Nephron (organoid): ENCODE measurements at regions not wholly inside any gene's neighbourhood (a gene's known extent, or its start where the extent isn't known, plus 50 kb on each side); places are given as distances from the start of the nearest gene placed in this dataset.

Experiments
- H3K27ac Mint-ChIP-seq, 3 experiments: 2 replicates each; pipeline ENCODE4 v1.8.0; 2020; ENCODE audit warnings: mixed read lengths in 3 of 3, mild to moderate bottlenecking in 2 of 3, moderate library complexity in 1 of 3
- H3K27me3 Mint-ChIP-seq: 2 replicates; pipeline ENCODE4 v1.8.0; 2021; ENCODE audit warnings: low read depth, mild to moderate bottlenecking, moderate library complexity, mixed read lengths
- H3K36me3 Mint-ChIP-seq: 2 replicates; pipeline ENCODE4 v1.8.0; 2020; ENCODE audit warnings: low read depth, mixed read lengths
- H3K4me1 Mint-ChIP-seq: 2 replicates; pipeline ENCODE4 v1.8.0; 2020; ENCODE audit warnings: mixed read lengths
- H3K4me3 Mint-ChIP-seq, 3 experiments: 2 replicates each; pipeline ENCODE4 v1.8.0; 2020; ENCODE audit warnings: mild to moderate bottlenecking in 3 of 3, mixed read lengths in 3 of 3, moderate library complexity in 2 of 3
- H3K9me3 Mint-ChIP-seq: 2 replicates; pipeline ENCODE4 v1.8.0; 2020; ENCODE audit warnings: mixed read lengths
- TF ChIP-seq, protein P1 (sequence below), 3 experiments: fragments of 200-600 bp; sonication (generic); IDR thresholded peaks; one replicate each; pipeline ENCODE4 v1.5.0; 2021; ENCODE audit warnings: antibody characterized with exemption in 3 of 3; ENCODE audit not compliant: unreplicated experiment in 3 of 3

DNA sequence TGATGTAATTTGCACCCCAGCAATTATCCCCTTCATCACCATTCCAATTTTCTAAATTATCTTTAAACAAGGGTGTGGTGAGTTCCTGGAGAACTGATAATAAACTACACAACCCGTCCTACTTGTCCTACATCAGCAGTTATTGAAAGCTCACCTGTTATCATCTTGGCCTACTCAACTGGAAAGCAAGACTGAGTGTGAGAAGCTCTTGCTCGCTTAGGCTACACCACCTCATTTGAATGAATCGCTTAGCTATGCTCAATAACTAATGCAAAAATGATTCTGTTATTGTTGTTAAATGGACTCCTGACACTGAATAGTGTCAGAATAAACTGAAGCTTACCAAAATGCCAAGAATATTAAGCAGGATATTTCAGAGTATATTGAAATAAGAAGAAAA lies 115.4 kb upstream of the BTG1 start:
- Mint-ChIP-seq H3K36me3 (no peaks in the 10 kb centered on the region), H3K27me3 (no peaks in the 10 kb centered on the region), H3K4me1 (no peaks in the 10 kb centered on the region), H3K27ac (no peak overlapping the region), H3K4me3 (no peak overlapping the region), H3K9me3 (no peaks in the 10 kb centered on the region)
- TF ChIP-seq, protein P1, sequence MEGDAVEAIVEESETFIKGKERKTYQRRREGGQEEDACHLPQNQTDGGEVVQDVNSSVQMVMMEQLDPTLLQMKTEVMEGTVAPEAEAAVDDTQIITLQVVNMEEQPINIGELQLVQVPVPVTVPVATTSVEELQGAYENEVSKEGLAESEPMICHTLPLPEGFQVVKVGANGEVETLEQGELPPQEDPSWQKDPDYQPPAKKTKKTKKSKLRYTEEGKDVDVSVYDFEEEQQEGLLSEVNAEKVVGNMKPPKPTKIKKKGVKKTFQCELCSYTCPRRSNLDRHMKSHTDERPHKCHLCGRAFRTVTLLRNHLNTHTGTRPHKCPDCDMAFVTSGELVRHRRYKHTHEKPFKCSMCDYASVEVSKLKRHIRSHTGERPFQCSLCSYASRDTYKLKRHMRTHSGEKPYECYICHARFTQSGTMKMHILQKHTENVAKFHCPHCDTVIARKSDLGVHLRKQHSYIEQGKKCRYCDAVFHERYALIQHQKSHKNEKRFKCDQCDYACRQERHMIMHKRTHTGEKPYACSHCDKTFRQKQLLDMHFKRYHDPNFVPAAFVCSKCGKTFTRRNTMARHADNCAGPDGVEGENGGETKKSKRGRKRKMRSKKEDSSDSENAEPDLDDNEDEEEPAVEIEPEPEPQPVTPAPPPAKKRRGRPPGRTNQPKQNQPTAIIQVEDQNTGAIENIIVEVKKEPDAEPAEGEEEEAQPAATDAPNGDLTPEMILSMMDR (IDR thresholded peaks at IDR 0.05; ENCODE audit: unreplicated experiment in 3 of 3), result no peak

- Mint-ChIP-seq H3K36me3 (no peaks in the 10 kb centered on the region), H3K4me1 (no peaks in the 10 kb centered on the region), H3K9me3 (no peaks in the 10 kb centered on the region), H3K27ac (no peak overlapping the region), H3K27me3 (no peaks in the 10 kb centered on the region), H3K4me3 (no peak overlapping the region)
- TF ChIP-seq, protein P1 (IDR thresholded peaks at IDR 0.05; ENCODE audit: unreplicated experiment in 3 of 3), result no peak
Observed at GRCh38 chr12:92259696-92260251, 114.1 kb upstream of the BTG1 start.

- H3K27ac Mint-ChIP-seq, result no peak overlapping the region
- TF ChIP-seq, protein P1 (IDR thresholded peaks at IDR 0.05; ENCODE audit: unreplicated experiment in 3 of 3), result no peak
- H3K9me3 Mint-ChIP-seq, result no peaks in the 10 kb centered on the region
- H3K27me3 Mint-ChIP-seq, result no peaks in the 10 kb centered on the region
- no peaks in the 10 kb centered on the region for H3K36me3 Mint-ChIP-seq
- no peak overlapping the region for H3K4me3 Mint-ChIP-seq
- H3K4me1 Mint-ChIP-seq, result no peaks in the 10 kb centered on the region
Observed at GRCh38 chr12:92259291-92259690, 113.6 kb upstream of the BTG1 start.

DNA sequence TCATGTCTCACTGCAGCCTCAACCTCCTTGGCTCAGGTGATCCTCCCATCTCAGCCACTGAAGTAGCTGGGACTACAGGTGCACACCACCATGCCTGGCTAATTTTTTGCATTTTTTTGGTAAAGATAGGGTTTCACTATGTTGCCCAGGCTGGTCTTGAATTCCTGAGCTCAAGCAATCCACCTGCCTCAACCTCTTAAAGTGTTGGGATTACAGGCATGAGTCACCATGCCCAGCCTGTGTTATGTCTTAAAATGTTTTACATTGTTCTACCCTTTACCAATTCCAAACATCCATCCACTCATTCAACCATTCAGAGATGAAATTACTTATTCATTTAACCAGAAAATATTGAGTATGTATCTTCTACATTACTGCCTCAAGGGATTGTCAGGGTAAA lies 111.6 kb upstream of the BTG1 start:
- no peaks in the 10 kb centered on the region for H3K36me3 Mint-ChIP-seq
- no peak overlapping the region for H3K27ac Mint-ChIP-seq
- no peaks in the 10 kb centered on the region for H3K27me3 Mint-ChIP-seq
- H3K9me3 Mint-ChIP-seq, result no peaks in the 10 kb centered on the region
- TF ChIP-seq, protein P1 (IDR thresholded peaks at IDR 0.05; ENCODE audit: unreplicated experiment in 3 of 3), result no peak
- H3K4me1 Mint-ChIP-seq, result no peaks in the 10 kb centered on the region
- no peak overlapping the region for H3K4me3 Mint-ChIP-seq

GRCh38 chr12:92255741-92256140 lies 110.1 kb upstream of the BTG1 start:
- H3K27ac Mint-ChIP-seq, result no peak overlapping the region
- no peaks in the 10 kb centered on the region for H3K36me3 Mint-ChIP-seq
- TF ChIP-seq, protein P1 (IDR thresholded peaks at IDR 0.05; ENCODE audit: unreplicated experiment in 3 of 3), result no peak
- H3K27me3 Mint-ChIP-seq, result no peaks in the 10 kb centered on the region
- H3K4me3 Mint-ChIP-seq, result no peak overlapping the region
- H3K4me1 Mint-ChIP-seq, result no peaks in the 10 kb centered on the region
- H3K9me3 Mint-ChIP-seq, result no peaks in the 10 kb centered on the region

DNA sequence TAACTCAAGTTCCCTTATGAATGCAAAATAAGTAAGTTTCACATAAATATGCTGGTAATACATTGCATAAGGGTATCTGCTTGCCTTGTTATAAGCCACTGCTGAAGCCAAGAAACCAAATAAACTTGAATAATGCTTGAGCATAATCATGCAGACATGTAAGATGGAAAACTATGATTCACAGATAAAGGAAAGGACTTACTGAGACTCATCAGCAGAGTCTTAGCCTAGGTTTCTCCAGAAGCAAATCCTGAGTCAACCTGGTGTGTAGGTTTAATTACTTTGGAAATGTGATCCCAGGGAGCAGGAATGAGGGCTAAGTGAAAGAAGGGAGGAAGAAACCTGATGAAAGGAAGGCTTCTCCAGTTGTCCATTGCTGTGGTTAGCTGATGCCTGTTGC lies 107.7 kb upstream of the BTG1 start:
- Mint-ChIP-seq H3K4me1 (no peaks in the 10 kb centered on the region), H3K27me3 (no peaks in the 10 kb centered on the region), H3K36me3 (no peaks in the 10 kb centered on the region), H3K4me3 (no peak overlapping the region), H3K27ac (no peak overlapping the region), H3K9me3 (no peaks in the 10 kb centered on the region)
- TF ChIP-seq, protein P1 (IDR thresholded peaks at IDR 0.05; ENCODE audit: unreplicated experiment in 3 of 3), result no peak
